ENCODE measurements at regions not wholly inside any gene's neighbourhood (a gene's known extent, or its start where the extent isn't known, plus 50 kb on each side); places are given as distances from the start of the nearest gene placed in this dataset.
A peak's percentile ranks its signal among the peaks of the same experiment; 100 is the strongest.

DNA sequence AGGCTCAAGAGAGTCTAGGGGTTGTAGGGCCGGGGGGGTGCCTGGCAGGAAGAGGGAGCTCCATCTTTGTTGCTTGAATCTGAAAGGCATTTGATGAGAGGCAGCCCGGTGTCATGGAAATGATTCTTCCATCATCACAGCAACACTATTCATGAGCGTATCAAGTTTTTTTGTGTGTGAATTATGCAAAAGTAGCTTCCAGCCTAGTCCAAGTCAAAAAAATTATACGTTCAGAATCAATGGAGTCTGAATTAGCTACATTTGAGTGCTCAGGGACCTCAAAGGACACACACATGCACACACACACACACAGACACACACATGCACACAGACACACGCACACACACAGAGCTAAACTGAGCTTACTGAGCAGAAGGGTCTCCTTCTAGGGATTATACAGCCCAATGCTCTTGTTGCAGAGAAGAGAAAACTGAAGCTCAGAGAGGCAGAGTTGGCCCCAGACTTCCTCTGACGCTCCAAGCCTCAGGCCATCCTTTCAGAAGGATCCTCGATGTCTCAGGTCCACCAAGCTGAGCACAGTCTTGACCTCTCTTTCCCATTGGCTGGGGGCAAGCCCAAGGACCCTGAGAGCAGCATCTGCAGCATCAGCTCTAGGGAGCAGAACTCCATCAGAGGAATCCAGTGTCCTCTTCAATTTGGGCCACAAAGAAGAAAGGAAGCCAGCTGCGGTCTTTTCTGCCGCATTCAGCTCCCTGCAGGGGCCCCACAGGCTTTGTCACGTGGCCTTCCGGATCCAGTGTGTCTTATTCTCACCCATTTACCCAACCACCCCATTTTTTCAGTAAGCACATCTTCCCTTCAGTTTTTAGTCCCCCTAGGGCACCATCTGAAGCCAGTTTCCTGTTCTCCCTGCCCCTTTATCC is 228.0 kb downstream of the UACA start:
- no peaks in the 10 kb centered on the region for H3K36me3 ChIP-seq (ENCODE audit: low read depth)
- no peaks in the 10 kb centered on the region for H3K27me3 ChIP-seq (ENCODE audit: insufficient read depth, poor library complexity, severe bottlenecking)
- TF ChIP-seq, protein P1, sequence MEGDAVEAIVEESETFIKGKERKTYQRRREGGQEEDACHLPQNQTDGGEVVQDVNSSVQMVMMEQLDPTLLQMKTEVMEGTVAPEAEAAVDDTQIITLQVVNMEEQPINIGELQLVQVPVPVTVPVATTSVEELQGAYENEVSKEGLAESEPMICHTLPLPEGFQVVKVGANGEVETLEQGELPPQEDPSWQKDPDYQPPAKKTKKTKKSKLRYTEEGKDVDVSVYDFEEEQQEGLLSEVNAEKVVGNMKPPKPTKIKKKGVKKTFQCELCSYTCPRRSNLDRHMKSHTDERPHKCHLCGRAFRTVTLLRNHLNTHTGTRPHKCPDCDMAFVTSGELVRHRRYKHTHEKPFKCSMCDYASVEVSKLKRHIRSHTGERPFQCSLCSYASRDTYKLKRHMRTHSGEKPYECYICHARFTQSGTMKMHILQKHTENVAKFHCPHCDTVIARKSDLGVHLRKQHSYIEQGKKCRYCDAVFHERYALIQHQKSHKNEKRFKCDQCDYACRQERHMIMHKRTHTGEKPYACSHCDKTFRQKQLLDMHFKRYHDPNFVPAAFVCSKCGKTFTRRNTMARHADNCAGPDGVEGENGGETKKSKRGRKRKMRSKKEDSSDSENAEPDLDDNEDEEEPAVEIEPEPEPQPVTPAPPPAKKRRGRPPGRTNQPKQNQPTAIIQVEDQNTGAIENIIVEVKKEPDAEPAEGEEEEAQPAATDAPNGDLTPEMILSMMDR (IDR thresholded peaks at IDR 0.05; ENCODE audit: poor library complexity, severe bottlenecking): no peak
- peak; percentile 42 for DNase-seq (ENCODE audit: low spot score)
- no peaks in the 10 kb centered on the region for H3K9me3 ChIP-seq (ENCODE audit: severe bottlenecking)
- no peak overlapping the region for H3K4me3 ChIP-seq (ENCODE audit: severe bottlenecking)
- peaks cover 3% of the 10 kb centered on the region for H3K4me1 ChIP-seq (ENCODE audit: insufficient read depth, poor library complexity, severe bottlenecking)
- ATAC-seq (ENCODE audit: low read depth): no peak
- H3K27ac ChIP-seq (ENCODE audit: poor library complexity, severe bottlenecking): no peak overlapping the region

DNA sequence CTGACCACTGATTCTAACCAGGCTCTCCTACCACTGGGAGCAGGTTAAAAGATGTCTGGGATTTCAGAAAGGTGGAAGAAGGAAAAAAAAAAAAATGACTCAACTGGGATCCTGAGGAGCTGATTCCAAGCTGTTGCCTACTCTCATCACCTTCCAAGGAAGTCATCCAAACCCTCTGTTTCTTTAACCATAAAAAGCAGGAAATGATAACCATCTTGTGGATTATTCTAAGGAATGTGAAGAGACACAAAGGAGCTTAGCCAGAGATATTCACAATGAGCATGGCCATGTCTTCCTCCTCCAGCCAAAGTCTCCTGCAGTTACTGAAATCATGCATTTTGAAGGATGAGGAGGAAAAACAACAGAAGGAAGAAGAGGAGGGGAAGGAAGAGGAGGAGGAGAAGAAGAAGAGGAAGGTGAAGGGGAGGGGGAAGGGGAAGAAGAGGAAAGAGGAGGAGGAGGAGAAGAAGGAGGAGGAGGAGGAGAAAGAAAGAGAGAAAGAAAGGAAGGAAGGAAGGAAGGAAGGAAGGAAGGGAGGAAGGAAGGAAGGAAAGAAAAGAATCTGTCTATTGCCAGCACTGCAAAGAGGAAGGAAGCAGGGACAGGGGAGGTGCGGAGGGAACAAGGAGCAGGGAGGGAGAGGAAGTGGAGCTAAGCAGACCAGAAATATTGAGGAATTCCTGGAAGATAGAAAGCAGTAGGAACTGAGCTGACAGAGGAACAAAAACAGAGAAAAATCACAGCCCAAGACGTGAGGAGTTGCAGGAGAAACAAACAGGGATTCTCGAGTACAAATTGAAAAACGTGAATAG is 229.2 kb downstream of the UACA start:
- H3K27ac ChIP-seq (ENCODE audit: poor library complexity, severe bottlenecking): no peak overlapping the region
- no peaks in the 10 kb centered on the region for H3K27me3 ChIP-seq (ENCODE audit: insufficient read depth, poor library complexity, severe bottlenecking)
- H3K4me3 ChIP-seq (ENCODE audit: severe bottlenecking): no peak overlapping the region
- H3K4me1 ChIP-seq (ENCODE audit: insufficient read depth, poor library complexity, severe bottlenecking): peaks cover 3% of the 10 kb centered on the region
- H3K36me3 ChIP-seq (ENCODE audit: low read depth): no peaks in the 10 kb centered on the region
- H3K9me3 ChIP-seq (ENCODE audit: severe bottlenecking): no peaks in the 10 kb centered on the region
- TF ChIP-seq, protein P1 (IDR thresholded peaks at IDR 0.05; ENCODE audit: poor library complexity, severe bottlenecking): no peak
- ATAC-seq (ENCODE audit: low read depth) (peak; percentile 30; the same call in 1 of the 3 replicates), DNase-seq (ENCODE audit: low spot score) (no peak)

DNA sequence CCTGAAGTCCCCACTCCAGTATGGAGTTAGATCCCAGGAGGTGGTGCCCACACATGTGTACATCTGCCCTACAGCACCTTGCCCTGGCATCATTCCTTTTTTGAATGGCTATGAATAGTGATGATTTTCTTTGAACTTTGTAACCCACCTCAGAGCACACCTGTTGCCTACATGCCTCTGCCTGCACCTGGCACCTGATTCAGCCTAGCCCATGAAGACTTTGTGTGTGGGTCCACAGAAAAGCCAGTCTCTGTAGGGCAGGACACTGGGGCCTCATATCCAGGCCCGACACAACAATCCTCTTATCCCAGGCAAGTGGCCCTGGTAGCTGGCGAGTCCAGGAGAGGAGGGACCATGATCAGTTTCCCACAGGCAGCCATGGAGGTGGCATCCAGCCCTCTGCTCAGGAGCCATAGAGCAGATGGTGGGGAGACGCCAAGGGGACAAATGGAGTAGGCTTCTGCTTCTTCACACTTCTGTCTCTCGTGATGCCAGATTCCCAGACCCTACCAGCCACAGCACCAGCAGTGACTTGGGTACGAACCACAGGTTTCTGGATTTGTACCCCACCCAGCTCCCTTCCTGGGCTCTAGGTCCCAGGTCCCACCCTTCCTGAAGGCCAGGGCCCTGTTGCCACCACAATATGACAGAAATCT is 230.7 kb downstream of the UACA start:
- no peaks in the 10 kb centered on the region for H3K36me3 ChIP-seq (ENCODE audit: low read depth)
- no peak overlapping the region for H3K27ac ChIP-seq (ENCODE audit: poor library complexity, severe bottlenecking)
- no peaks in the 10 kb centered on the region for H3K27me3 ChIP-seq (ENCODE audit: insufficient read depth, poor library complexity, severe bottlenecking)
- no peak for DNase-seq (ENCODE audit: low spot score)
- TF ChIP-seq, protein P1 (IDR thresholded peaks at IDR 0.05; ENCODE audit: poor library complexity, severe bottlenecking): no peak
- ATAC-seq (ENCODE audit: low read depth): no peak
- no peak overlapping the region for H3K4me3 ChIP-seq (ENCODE audit: severe bottlenecking)
- no peaks in the 10 kb centered on the region for H3K9me3 ChIP-seq (ENCODE audit: severe bottlenecking)
- H3K4me1 ChIP-seq (ENCODE audit: insufficient read depth, poor library complexity, severe bottlenecking): peaks cover 3% of the 10 kb centered on the region

DNA sequence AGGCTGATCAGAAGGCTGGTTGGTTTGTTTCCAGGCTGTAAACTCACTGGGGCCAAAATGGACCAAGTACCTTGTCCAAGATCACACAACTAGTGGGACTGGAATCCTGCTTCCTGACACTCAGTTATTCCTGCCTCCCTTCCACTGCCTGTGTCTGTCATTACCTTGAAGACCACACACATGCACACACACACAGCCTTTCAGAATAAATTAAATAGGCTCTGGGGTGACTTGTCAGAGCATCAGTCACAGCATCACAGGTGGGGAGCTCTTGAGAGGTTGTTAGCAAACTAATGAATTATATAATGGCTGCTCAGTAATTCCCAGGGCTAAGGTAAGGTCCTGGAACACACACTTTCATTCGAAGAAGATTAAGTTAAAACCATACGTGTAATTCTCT is 231.8 kb downstream of the UACA start:
- Histone ChIP-seq H3K4me1 (ENCODE audit: insufficient read depth, poor library complexity, severe bottlenecking) (peaks cover 11% of the 10 kb centered on the region), H3K36me3 (ENCODE audit: low read depth) (no peaks in the 10 kb centered on the region), H3K27me3 (ENCODE audit: insufficient read depth, poor library complexity, severe bottlenecking) (no peaks in the 10 kb centered on the region), H3K4me3 (ENCODE audit: severe bottlenecking) (no peak overlapping the region), H3K9me3 (ENCODE audit: severe bottlenecking) (no peaks in the 10 kb centered on the region), H3K27ac (ENCODE audit: poor library complexity, severe bottlenecking) (no peak overlapping the region)
- no peak for DNase-seq (ENCODE audit: low spot score)
- no peak for ATAC-seq (ENCODE audit: low read depth)
- TF ChIP-seq, protein P1 (IDR thresholded peaks at IDR 0.05; ENCODE audit: poor library complexity, severe bottlenecking): no peak
